ENCODE measurements at regions not wholly inside any gene's neighbourhood (a gene's known extent, or its start where the extent isn't known, plus 50 kb on each side); places are given as distances from the start of the nearest gene placed in this dataset.

DNA sequence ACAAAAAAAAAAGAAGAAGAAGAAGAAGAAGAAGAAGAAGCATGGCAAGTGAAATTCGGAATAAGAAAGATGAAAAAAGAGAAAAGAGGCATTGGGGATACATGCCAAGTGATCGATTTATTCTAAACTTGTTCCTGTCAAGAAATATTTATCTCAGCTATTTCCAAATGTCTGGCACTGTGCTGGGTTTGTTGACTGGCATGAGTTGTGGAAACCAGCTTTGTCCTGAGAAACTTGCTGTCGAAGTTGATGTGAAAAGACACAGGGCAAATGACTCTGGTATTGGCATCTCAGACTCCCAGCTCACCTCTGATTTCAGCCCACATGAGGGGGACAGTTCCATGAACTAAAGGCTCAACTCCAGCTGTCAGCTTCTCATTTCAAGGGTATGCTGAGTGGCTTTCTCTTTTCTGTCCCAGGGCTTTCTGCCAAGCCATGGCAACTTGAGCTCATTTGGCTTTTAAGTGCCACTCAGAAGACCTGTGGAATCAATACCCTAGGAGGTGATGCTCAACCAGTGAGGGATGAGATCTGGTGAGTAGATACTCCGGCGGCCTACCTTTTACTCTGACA, 253.3 kb upstream of the JAG1 start:
- TF ChIP-seq, protein P1, sequence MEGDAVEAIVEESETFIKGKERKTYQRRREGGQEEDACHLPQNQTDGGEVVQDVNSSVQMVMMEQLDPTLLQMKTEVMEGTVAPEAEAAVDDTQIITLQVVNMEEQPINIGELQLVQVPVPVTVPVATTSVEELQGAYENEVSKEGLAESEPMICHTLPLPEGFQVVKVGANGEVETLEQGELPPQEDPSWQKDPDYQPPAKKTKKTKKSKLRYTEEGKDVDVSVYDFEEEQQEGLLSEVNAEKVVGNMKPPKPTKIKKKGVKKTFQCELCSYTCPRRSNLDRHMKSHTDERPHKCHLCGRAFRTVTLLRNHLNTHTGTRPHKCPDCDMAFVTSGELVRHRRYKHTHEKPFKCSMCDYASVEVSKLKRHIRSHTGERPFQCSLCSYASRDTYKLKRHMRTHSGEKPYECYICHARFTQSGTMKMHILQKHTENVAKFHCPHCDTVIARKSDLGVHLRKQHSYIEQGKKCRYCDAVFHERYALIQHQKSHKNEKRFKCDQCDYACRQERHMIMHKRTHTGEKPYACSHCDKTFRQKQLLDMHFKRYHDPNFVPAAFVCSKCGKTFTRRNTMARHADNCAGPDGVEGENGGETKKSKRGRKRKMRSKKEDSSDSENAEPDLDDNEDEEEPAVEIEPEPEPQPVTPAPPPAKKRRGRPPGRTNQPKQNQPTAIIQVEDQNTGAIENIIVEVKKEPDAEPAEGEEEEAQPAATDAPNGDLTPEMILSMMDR (conservative IDR thresholded peaks at IDR 0.05; ENCODE audit: low read depth, low read length), result no peak
- no peak for TF ChIP-seq POLR2A (IDR thresholded peaks at IDR 0.05; ENCODE audit: low read depth, low read length)
- no peak for TF ChIP-seq RFX5 (IDR thresholded peaks at IDR 0.05; ENCODE audit: low read depth, low read length)
